ENCODE measurements at regions not wholly inside any gene's neighbourhood (a gene's known extent, or its start where the extent isn't known, plus 50 kb on each side); places are given as distances from the start of the nearest gene placed in this dataset.

GRCh38 chr4:100284129-100284880 lies 94.0 kb upstream of the DDIT4L start:
- Histone ChIP-seq H3K4me3 (no peak overlapping the region), H3K9me3 (ENCODE audit: low read depth) (no peaks in the 10 kb centered on the region), H3K27me3 (no peaks in the 10 kb centered on the region), H3K4me1 (ENCODE audit: low read depth) (no peaks in the 10 kb centered on the region), H3K27ac (no peak overlapping the region), H3K36me3 (no peaks in the 10 kb centered on the region)
- TF ChIP-seq CTCF (IDR thresholded peaks at IDR 0.05; ENCODE audit: low read depth, low read length), result no peak
- DNase-seq (ENCODE audit: low read depth in 1 of 2, low spot score in 1 of 2), result peak in 1 of 2 donors; percentile 17

- Histone ChIP-seq H3K4me1 (ENCODE audit: low read depth) (no peaks in the 10 kb centered on the region), H3K9me3 (ENCODE audit: low read depth) (no peaks in the 10 kb centered on the region), H3K27me3 (no peaks in the 10 kb centered on the region), H3K36me3 (no peaks in the 10 kb centered on the region), H3K27ac (no peak overlapping the region), H3K4me3 (no peak overlapping the region)
- no peak for DNase-seq (ENCODE audit: low read depth in 1 of 2, low spot score in 1 of 2)
- no peak for TF ChIP-seq CTCF (IDR thresholded peaks at IDR 0.05; ENCODE audit: low read depth, low read length)
These were observed 90.5 kb upstream of the DDIT4L start for GRCh38 chr4:100280807-100281206.

DNA sequence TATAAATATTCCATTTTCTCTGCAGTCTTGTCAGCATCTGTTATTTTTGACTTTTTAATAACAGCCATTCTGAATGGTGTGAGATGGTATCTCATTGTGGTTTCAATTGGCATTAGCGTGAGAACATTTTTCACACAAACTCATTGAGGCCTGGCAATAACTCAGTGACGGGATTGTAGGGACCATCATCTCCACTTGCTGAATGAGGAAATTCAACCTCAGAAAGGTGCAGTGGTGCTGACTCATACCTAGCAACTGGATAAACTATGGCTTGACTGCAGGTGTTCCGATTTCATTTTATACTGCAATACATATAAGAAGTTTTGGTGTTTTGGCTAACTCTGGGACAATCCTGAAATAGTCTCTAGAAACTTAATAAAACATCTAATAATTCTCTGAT lies 88.3 kb upstream of the DDIT4L start:
- H3K27ac ChIP-seq, result no peak overlapping the region
- no peak for TF ChIP-seq CTCF (IDR thresholded peaks at IDR 0.05; ENCODE audit: low read depth, low read length)
- no peak for DNase-seq (ENCODE audit: low read depth in 1 of 2, low spot score in 1 of 2)
- no peak overlapping the region for H3K4me3 ChIP-seq
- H3K4me1 ChIP-seq (ENCODE audit: low read depth), result no peaks in the 10 kb centered on the region
- H3K9me3 ChIP-seq (ENCODE audit: low read depth), result no peaks in the 10 kb centered on the region
- H3K27me3 ChIP-seq, result no peaks in the 10 kb centered on the region
- H3K36me3 ChIP-seq, result no peaks in the 10 kb centered on the region

GRCh38 chr4:100269446-100269845 lies 79.2 kb upstream of the DDIT4L start:
- no peaks in the 10 kb centered on the region for H3K27me3 ChIP-seq
- H3K4me3 ChIP-seq, result no peak overlapping the region
- H3K27ac ChIP-seq, result no peak overlapping the region
- no peaks in the 10 kb centered on the region for H3K36me3 ChIP-seq
- no peak for TF ChIP-seq CTCF (IDR thresholded peaks at IDR 0.05; ENCODE audit: low read depth, low read length)
- H3K9me3 ChIP-seq (ENCODE audit: low read depth), result no peaks in the 10 kb centered on the region
- no peak for DNase-seq (ENCODE audit: low read depth in 1 of 2, low spot score in 1 of 2)
- H3K4me1 ChIP-seq (ENCODE audit: low read depth), result no peaks in the 10 kb centered on the region

DNA sequence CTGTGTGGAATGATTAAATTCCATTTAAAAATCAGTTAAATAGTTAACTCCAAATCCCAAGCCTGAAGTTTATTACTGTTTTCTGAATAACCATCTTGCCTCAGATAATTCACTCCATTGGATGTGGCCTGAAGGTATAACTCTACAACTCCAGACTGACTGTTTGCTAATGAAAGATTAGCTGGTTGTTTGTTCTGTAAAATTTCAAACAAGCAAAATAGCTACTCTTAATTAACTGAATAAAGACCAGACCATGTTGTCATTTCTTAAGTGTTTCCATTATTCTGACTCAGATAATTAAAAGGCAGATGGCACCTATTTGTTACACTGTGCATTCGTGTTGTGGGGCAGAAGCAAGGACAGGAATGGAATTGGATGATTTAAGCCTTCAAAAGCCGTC lies 78.5 kb upstream of the DDIT4L start:
- H3K27ac ChIP-seq, result no peak overlapping the region
- no peak for TF ChIP-seq CTCF (IDR thresholded peaks at IDR 0.05; ENCODE audit: low read depth, low read length)
- no peaks in the 10 kb centered on the region for H3K27me3 ChIP-seq
- no peak overlapping the region for H3K4me3 ChIP-seq
- no peaks in the 10 kb centered on the region for H3K36me3 ChIP-seq
- no peak for DNase-seq (ENCODE audit: low read depth in 1 of 2, low spot score in 1 of 2)
- H3K9me3 ChIP-seq (ENCODE audit: low read depth), result no peaks in the 10 kb centered on the region
- no peaks in the 10 kb centered on the region for H3K4me1 ChIP-seq (ENCODE audit: low read depth)
